ENCODE measurements at regions not wholly inside any gene's neighbourhood (a gene's known extent, or its start where the extent isn't known, plus 50 kb on each side); places are given as distances from the start of the nearest gene placed in this dataset.

GRCh38 chr11:26011474-26011873 is 320.5 kb upstream of the ANO3 start:
- Histone ChIP-seq H3K9me3 (no peaks in the 10 kb centered on the region), H3K36me3 (no peaks in the 10 kb centered on the region), H3K4me3 (no peak overlapping the region), H3K27ac (no peak overlapping the region), H3K4me1 (no peaks in the 10 kb centered on the region), H3K27me3 (no peaks in the 10 kb centered on the region)
- TF ChIP-seq POLR2AphosphoS5 (IDR thresholded peaks at IDR 0.05; ENCODE audit: insufficient read depth in 1 of 2, low read depth in 1 of 2) (no peak), CTCF (IDR thresholded peaks at IDR 0.05) (no peak)
- intact Hi-C loops (cut with DNase I) = no loop called here
- DNase-seq (ENCODE audit: extremely low spot score in 2 of 2) = no peak

- Histone ChIP-seq H3K9me3 (no peaks in the 10 kb centered on the region), H3K27me3 (no peaks in the 10 kb centered on the region), H3K36me3 (no peaks in the 10 kb centered on the region), H3K27ac (no peak overlapping the region), H3K4me3 (no peak overlapping the region), H3K4me1 (no peaks in the 10 kb centered on the region)
- no peak for DNase-seq (ENCODE audit: extremely low spot score in 2 of 2)
- intact Hi-C loops (cut with DNase I) = no loop called here
- TF ChIP-seq POLR2AphosphoS5 (IDR thresholded peaks at IDR 0.05; ENCODE audit: insufficient read depth in 1 of 2, low read depth in 1 of 2) = no peak
- no peak for TF ChIP-seq CTCF (IDR thresholded peaks at IDR 0.05)
- TF ChIP-seq POLR2A (IDR thresholded peaks at IDR 0.05) = no peak
These were observed 317.3 kb upstream of the ANO3 start for GRCh38 chr11:26014456-26015115.

- no peaks in the 10 kb centered on the region for H3K4me1 ChIP-seq
- H3K27me3 ChIP-seq = no peaks in the 10 kb centered on the region
- H3K27ac ChIP-seq = no peak overlapping the region
- intact Hi-C loops (cut with DNase I) = no loop called here
- no peak for TF ChIP-seq POLR2AphosphoS5 (IDR thresholded peaks at IDR 0.05; ENCODE audit: insufficient read depth in 1 of 2, low read depth in 1 of 2)
- no peak for TF ChIP-seq CTCF (IDR thresholded peaks at IDR 0.05)
- no peak for TF ChIP-seq POLR2A (IDR thresholded peaks at IDR 0.05)
- H3K4me3 ChIP-seq = no peak overlapping the region
- H3K36me3 ChIP-seq = no peaks in the 10 kb centered on the region
- no peaks in the 10 kb centered on the region for H3K9me3 ChIP-seq
- DNase-seq (ENCODE audit: extremely low spot score in 2 of 2) = no peak
These were observed 314.5 kb upstream of the ANO3 start for GRCh38 chr11:26017322-26017860.

DNA sequence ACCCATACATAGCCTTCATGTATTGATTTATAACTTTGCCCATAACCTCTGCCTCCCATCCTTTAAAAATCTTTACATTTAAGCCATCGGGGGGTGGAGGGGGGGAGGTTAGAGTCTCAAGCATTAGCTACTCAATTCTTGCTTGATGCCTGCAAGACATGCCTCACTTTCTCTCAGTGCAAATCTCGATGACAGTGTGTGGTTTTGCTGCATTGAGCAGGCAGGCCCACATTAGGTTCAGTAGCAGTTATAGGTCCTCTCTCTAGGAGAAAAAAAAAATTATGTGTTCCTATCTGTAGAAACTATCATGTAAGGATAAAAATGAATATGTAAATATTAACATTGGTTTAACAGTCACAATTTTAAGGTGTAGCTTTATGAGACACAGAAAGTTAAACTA is 314.0 kb upstream of the ANO3 start:
- no peak overlapping the region for H3K4me3 ChIP-seq
- no peaks in the 10 kb centered on the region for H3K4me1 ChIP-seq
- H3K9me3 ChIP-seq = no peaks in the 10 kb centered on the region
- no peak for TF ChIP-seq CTCF (IDR thresholded peaks at IDR 0.05)
- no peak for TF ChIP-seq POLR2AphosphoS5 (IDR thresholded peaks at IDR 0.05; ENCODE audit: insufficient read depth in 1 of 2, low read depth in 1 of 2)
- TF ChIP-seq POLR2A (IDR thresholded peaks at IDR 0.05) = no peak
- no peak for DNase-seq (ENCODE audit: extremely low spot score in 2 of 2)
- H3K27ac ChIP-seq = no peak overlapping the region
- H3K36me3 ChIP-seq = no peaks in the 10 kb centered on the region
- intact Hi-C loops (cut with DNase I) = no loop called here
- no peaks in the 10 kb centered on the region for H3K27me3 ChIP-seq

DNA sequence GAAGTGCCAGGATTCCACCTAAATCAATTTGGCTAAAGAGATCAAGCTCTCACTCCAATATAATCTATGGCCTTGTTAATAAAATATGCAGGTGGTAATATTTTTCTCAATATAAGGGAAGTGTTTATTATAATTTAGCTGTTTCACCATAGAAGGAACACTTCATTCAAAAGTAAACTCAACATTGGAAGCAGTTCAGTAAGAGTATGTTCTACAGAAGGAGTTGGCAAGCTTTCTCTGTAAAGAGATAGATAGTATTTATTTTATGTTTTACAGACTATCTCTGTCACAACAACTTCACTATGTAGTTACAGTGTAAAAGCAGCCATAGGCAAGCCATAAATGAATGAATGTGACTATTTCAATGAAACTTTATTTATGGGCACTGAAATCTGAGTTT is 313.6 kb upstream of the ANO3 start:
- intact Hi-C loops (cut with DNase I) = no loop called here

More for the DNA sequence above, 313.6 kb upstream of the ANO3 start:
- H3K4me3 ChIP-seq = no peak overlapping the region
- TF ChIP-seq POLR2A (IDR thresholded peaks at IDR 0.05) (no peak), CTCF (IDR thresholded peaks at IDR 0.05) (no peak), POLR2AphosphoS5 (IDR thresholded peaks at IDR 0.05; ENCODE audit: insufficient read depth in 1 of 2, low read depth in 1 of 2) (no peak)
- no peaks in the 10 kb centered on the region for H3K36me3 ChIP-seq
- no peaks in the 10 kb centered on the region for H3K9me3 ChIP-seq
- DNase-seq (ENCODE audit: extremely low spot score in 2 of 2) = no peak
- H3K27ac ChIP-seq = no peak overlapping the region
- H3K4me1 ChIP-seq = no peaks in the 10 kb centered on the region
- no peaks in the 10 kb centered on the region for H3K27me3 ChIP-seq

Data from vagina (tissue), 2 donors.